ENCODE measurements at regions not wholly inside any gene's neighbourhood (a gene's known extent, or its start where the extent isn't known, plus 50 kb on each side); places are given as distances from the start of the nearest gene placed in this dataset.

DNA sequence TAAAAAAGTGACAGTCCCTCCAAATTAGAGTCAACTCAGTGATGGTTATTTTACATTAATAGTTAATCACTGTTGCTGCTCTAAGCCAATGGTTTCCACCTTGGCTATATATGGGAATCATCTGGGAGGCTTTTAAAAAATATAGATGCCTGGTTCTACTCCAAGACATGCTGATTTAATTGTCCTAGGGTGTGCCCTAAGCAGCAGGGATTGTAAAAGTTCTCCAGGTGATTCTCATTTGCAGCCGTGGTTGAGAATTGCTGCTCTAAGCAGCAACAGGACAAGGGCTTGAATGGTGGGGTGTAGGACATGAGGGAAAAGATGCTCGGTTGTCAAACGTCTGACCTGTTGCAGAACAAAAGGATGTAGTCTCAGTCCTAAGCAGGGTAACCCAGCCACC is 405.1 kb upstream of the MCTP2 start:
- no peak for DNase-seq
- Histone ChIP-seq H3K4me1 (no peaks in the 10 kb centered on the region), H3K4me3 (no peak overlapping the region), H3K27me3 (no peaks in the 10 kb centered on the region), H3K9ac (ENCODE audit: low read depth in 2 of 2, low read length in 2 of 2) (no peak overlapping the region), H3K36me3 (no peaks in the 10 kb centered on the region), H3K9me3 (no peaks in the 10 kb centered on the region), H3K27ac (no peak overlapping the region)
- intact Hi-C loops (cut with DNase I), result no loop called here
- TF ChIP-seq, protein P1, sequence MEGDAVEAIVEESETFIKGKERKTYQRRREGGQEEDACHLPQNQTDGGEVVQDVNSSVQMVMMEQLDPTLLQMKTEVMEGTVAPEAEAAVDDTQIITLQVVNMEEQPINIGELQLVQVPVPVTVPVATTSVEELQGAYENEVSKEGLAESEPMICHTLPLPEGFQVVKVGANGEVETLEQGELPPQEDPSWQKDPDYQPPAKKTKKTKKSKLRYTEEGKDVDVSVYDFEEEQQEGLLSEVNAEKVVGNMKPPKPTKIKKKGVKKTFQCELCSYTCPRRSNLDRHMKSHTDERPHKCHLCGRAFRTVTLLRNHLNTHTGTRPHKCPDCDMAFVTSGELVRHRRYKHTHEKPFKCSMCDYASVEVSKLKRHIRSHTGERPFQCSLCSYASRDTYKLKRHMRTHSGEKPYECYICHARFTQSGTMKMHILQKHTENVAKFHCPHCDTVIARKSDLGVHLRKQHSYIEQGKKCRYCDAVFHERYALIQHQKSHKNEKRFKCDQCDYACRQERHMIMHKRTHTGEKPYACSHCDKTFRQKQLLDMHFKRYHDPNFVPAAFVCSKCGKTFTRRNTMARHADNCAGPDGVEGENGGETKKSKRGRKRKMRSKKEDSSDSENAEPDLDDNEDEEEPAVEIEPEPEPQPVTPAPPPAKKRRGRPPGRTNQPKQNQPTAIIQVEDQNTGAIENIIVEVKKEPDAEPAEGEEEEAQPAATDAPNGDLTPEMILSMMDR (IDR thresholded peaks at IDR 0.05), result no peak

DNA sequence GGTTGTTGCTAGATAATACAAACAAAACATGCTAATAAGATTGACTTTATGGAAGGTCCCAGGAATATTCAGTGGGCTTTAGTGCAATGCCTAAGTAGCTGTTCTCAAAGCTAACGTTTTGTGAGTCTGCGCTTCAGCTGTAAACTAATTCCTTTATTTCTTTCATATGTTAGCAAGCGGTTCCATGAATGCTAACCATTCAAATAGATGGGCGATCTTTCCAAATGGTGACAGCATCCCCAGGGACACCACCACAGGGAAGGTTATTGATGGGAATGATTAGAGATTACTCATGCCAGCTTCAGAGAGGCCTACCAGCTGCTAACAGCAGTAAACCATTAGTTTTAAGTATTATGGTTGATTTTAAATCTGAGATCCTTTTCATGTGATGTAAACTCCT is 405.7 kb upstream of the MCTP2 start:
- DNase-seq, result no peak
- Histone ChIP-seq H3K4me3 (no peak overlapping the region), H3K27ac (no peak overlapping the region), H3K36me3 (no peaks in the 10 kb centered on the region), H3K9me3 (no peaks in the 10 kb centered on the region), H3K27me3 (no peaks in the 10 kb centered on the region), H3K9ac (ENCODE audit: low read depth in 2 of 2, low read length in 2 of 2) (no peak overlapping the region), H3K4me1 (no peaks in the 10 kb centered on the region)
- TF ChIP-seq, protein P1 (IDR thresholded peaks at IDR 0.05), result no peak
- intact Hi-C loops (cut with DNase I), result no loop called here

DNA sequence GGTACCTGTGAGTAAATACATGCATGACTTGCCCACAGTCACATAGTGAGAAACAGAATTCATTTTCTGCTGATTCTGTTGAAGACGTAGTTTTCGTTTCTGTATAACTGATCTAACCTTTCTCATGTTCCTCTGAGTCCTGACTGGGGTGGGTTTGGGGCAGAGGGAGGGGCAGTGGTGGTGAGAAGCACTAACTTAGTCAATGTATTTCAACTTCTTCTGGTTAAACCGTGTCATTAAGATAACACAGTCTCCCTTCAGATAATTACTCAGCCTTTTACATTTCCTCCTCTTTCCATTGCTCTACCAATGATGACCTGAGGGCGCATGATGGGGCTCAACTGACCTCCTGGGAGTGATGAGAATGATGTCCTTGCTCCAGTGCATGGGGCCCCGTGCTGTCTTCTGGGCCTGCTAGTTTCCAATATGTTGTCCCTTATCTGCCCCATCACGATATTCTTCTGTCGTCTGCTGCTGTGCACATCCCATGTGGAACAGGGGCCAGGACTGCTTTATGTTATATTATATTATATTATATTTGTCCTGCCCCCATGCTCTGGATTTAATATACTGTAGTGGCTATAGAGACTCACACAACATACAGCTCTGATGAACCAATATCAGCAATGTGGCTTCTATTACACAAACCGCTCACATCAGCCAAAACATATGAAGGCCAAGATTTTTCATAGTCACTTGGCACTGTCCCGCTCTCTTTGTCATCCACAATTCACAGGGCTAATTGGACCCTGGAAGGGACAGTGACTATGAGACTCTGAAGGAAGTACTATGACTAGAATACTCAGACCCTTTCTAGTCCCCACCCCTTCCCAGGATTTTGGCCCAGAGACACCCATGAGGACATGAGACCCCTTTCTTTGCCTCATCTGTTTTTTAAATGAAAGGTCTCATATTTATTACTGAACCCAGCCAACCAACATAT is 407.1 kb upstream of the MCTP2 start:
- no peak for DNase-seq
- no peaks in the 10 kb centered on the region for H3K9me3 ChIP-seq
- no peaks in the 10 kb centered on the region for H3K4me1 ChIP-seq
- H3K4me3 ChIP-seq, result no peak overlapping the region
- H3K9ac ChIP-seq (ENCODE audit: low read depth in 2 of 2, low read length in 2 of 2), result no peak overlapping the region
- H3K27me3 ChIP-seq, result no peaks in the 10 kb centered on the region
- no peak overlapping the region for H3K27ac ChIP-seq
- intact Hi-C loops (cut with DNase I), result no loop called here
- no peaks in the 10 kb centered on the region for H3K36me3 ChIP-seq
- TF ChIP-seq, protein P1 (IDR thresholded peaks at IDR 0.05), result no peak

DNA sequence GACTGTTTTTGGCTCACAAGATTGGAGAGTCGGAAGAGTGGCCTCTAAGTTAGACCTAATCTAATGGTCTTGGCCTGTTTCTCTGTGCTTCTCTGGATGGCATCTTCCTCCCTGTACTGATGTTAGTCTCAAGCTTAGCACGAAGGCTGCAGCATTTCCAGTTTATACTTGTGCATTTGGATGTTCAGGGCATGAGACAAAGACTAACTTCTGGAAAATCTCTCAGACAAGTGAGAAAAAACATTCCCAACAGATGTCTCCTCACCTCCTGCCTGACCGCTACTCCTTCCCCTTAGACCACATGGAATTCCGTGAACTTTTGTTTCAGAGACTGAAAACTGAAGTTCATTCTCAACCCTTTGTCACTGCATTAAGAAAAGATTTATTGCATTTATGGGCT is 410.8 kb upstream of the MCTP2 start:
- Histone ChIP-seq H3K9me3 (no peaks in the 10 kb centered on the region), H3K27ac (no peak overlapping the region), H3K4me3 (no peak overlapping the region), H3K9ac (ENCODE audit: low read depth in 2 of 2, low read length in 2 of 2) (no peak overlapping the region), H3K4me1 (no peaks in the 10 kb centered on the region), H3K36me3 (no peaks in the 10 kb centered on the region), H3K27me3 (no peaks in the 10 kb centered on the region)
- intact Hi-C loops (cut with DNase I), result no loop called here
- DNase-seq, result no peak
- TF ChIP-seq, protein P1 (IDR thresholded peaks at IDR 0.05), result no peak

DNA sequence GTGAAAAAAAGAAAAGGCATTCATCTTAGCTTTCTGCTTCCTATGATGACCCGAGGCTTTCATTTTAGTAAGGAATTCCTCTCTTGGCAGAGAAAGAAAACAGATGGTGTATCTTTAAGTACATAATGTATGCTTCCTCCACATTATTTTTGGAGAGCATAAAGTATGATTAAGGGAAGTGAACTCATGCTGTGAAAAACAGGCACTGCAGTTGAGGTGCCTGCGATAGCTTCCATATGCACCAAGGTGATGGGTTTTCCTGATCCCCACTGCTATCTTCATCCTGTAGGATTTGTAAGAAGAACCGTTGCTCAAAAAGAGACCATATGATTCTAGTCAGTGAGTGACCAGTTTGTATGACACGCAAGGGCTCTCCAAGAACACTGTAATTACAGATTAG is 411.5 kb upstream of the MCTP2 start:
- no peaks in the 10 kb centered on the region for H3K4me1 ChIP-seq
- H3K36me3 ChIP-seq, result no peaks in the 10 kb centered on the region
- H3K27me3 ChIP-seq, result no peaks in the 10 kb centered on the region
- intact Hi-C loops (cut with DNase I), result no loop called here
- no peaks in the 10 kb centered on the region for H3K9me3 ChIP-seq
- H3K27ac ChIP-seq, result no peak overlapping the region
- TF ChIP-seq, protein P1 (IDR thresholded peaks at IDR 0.05), result no peak
- H3K9ac ChIP-seq (ENCODE audit: low read depth in 2 of 2, low read length in 2 of 2), result no peak overlapping the region
- H3K4me3 ChIP-seq, result no peak overlapping the region
- DNase-seq, result no peak
